Keratinocyte (primary cell): ENCODE measurements at regions not wholly inside any gene's neighbourhood (a gene's known extent, or its start where the extent isn't known, plus 50 kb on each side); places are given as distances from the start of the nearest gene placed in this dataset.

Experiments
- EZH2 ChIP-seq: IDR thresholded peaks from one replicate; pipeline ENCODE4 v1.6.1; 2012; ENCODE audit warnings: inconsistent platforms, mild to moderate bottlenecking, low read length, moderate library complexity
- TF ChIP-seq, protein P1 (sequence below), 3 experiments: IDR thresholded peaks in 1 of 3; conservative IDR thresholded peaks in 1 of 3; optimal IDR thresholded peaks in 1 of 3; 2 replicates in 2 of 3; 3 replicates in 1 of 3; pipeline versions ENCODE3 to v1.5.1; 2011; ENCODE audit warnings: low read length in 3 of 3, mild to moderate bottlenecking in 3 of 3, moderate library complexity in 2 of 3, control low read depth in 1 of 3, inconsistent platforms in 1 of 3; ENCODE audit not compliant: insufficient read depth in 2 of 3; ENCODE audit errors: extremely low read depth in 1 of 3

DNA sequence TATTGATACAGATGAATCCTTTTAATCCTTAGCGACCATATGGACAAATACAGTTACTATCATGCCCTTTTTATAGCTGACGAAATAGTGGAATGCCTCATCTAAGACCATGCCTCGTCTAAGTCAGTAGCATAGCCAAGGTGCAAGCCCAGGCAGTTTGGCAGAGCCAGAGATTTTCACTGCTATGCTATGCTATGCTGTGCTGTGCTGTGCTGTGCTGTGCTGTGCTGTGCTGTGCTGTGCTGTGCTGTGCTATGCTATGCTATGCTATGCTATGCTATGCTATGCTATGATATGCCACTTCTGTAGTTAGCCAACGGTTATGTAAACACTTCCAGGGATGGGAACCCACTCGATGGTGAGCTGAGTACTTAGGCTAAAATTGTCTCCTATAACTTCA is 91.6 kb upstream of the MAP4K3 start:
- TF ChIP-seq, protein P1, sequence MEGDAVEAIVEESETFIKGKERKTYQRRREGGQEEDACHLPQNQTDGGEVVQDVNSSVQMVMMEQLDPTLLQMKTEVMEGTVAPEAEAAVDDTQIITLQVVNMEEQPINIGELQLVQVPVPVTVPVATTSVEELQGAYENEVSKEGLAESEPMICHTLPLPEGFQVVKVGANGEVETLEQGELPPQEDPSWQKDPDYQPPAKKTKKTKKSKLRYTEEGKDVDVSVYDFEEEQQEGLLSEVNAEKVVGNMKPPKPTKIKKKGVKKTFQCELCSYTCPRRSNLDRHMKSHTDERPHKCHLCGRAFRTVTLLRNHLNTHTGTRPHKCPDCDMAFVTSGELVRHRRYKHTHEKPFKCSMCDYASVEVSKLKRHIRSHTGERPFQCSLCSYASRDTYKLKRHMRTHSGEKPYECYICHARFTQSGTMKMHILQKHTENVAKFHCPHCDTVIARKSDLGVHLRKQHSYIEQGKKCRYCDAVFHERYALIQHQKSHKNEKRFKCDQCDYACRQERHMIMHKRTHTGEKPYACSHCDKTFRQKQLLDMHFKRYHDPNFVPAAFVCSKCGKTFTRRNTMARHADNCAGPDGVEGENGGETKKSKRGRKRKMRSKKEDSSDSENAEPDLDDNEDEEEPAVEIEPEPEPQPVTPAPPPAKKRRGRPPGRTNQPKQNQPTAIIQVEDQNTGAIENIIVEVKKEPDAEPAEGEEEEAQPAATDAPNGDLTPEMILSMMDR (optimal IDR thresholded peaks at IDR 0.05 in 1 of 3, IDR thresholded peaks at IDR 0.05 in 1 of 3, conservative IDR thresholded peaks at IDR 0.05 in 1 of 3; ENCODE audit: extremely low read depth in 1 of 3, insufficient read depth in 2 of 3, low read length in 3 of 3) = no peak
- TF ChIP-seq EZH2 = no peak
